ENCODE measurements at regions not wholly inside any gene's neighbourhood (a gene's known extent, or its start where the extent isn't known, plus 50 kb on each side); places are given as distances from the start of the nearest gene placed in this dataset.
"Not testable (repeated sequence)": the region's sequence is repeated elsewhere in the genome, so short reads cannot be mapped to it uniquely, and the experiment has no call there.

GRCh38 chr5:108504974-108505373 is 123.1 kb upstream of the FBXL17 start:
- H3K9me2 ChIP-seq (replicated peaks; ENCODE audit: insufficient read depth, low read length), result no peaks in the 10 kb centered on the region
- H3K36me3 ChIP-seq (replicated peaks; ENCODE audit: insufficient read depth, low read length), result no peaks in the 10 kb centered on the region
- no peak overlapping the region for H3K4me3 ChIP-seq (ENCODE audit: low read length)
- no peak overlapping the region for H3K9ac ChIP-seq (ENCODE audit: low read length)
- H3K9me3 ChIP-seq (replicated peaks; ENCODE audit: insufficient read depth, low read length), result no peaks in the 10 kb centered on the region
- no peak for DNase-seq
- H3K4me2 ChIP-seq (ENCODE audit: low read depth, low read length), result no peak overlapping the region
- H3K79me2 ChIP-seq (ENCODE audit: low read length), result no peaks in the 10 kb centered on the region
- no peaks in the 10 kb centered on the region for H3K27me3 ChIP-seq (replicated peaks; ENCODE audit: insufficient read depth, low read length)
- no peaks in the 10 kb centered on the region for H4K20me1 ChIP-seq (ENCODE audit: insufficient read depth, low read length)
- no peaks in the 10 kb centered on the region for H3K4me1 ChIP-seq (ENCODE audit: low read length)
- no peaks in the 10 kb centered on the region for H3F3A ChIP-seq (ENCODE audit: insufficient read depth, low read length)
- H2AFZ ChIP-seq (ENCODE audit: low read length), result no peak overlapping the region
- no peak overlapping the region for H3K27ac ChIP-seq (ENCODE audit: low read length)
- TF ChIP-seq CTCF (IDR thresholded peaks at IDR 0.05; ENCODE audit: low read length) (no peak), EZH2phosphoT487 (IDR thresholded peaks at IDR 0.05; ENCODE audit: low read length) (no peak), EZH2 (optimal IDR thresholded peaks at IDR 0.05; ENCODE audit: low read depth, low read length) (no peak)

GRCh38 chr5:108503986-108504385 is 122.1 kb upstream of the FBXL17 start:
- Histone ChIP-seq H3K79me2 (ENCODE audit: low read length) (no peaks in the 10 kb centered on the region), H3K27ac (ENCODE audit: low read length) (no peak overlapping the region), H3K36me3 (replicated peaks; ENCODE audit: insufficient read depth, low read length) (no peaks in the 10 kb centered on the region), H3K27me3 (replicated peaks; ENCODE audit: insufficient read depth, low read length) (no peaks in the 10 kb centered on the region), H3K4me1 (ENCODE audit: low read length) (no peaks in the 10 kb centered on the region), H4K20me1 (ENCODE audit: insufficient read depth, low read length) (no peaks in the 10 kb centered on the region), H3K9me2 (replicated peaks; ENCODE audit: insufficient read depth, low read length) (no peaks in the 10 kb centered on the region), H3K4me2 (ENCODE audit: low read depth, low read length) (no peak overlapping the region), H3K9me3 (replicated peaks; ENCODE audit: insufficient read depth, low read length) (no peaks in the 10 kb centered on the region), H3K4me3 (ENCODE audit: low read length) (no peak overlapping the region), H2AFZ (ENCODE audit: low read length) (no peak overlapping the region), H3F3A (ENCODE audit: insufficient read depth, low read length) (no peaks in the 10 kb centered on the region), H3K9ac (ENCODE audit: low read length) (no peak overlapping the region)
- DNase-seq, result no peak
- no peak for TF ChIP-seq EZH2 (optimal IDR thresholded peaks at IDR 0.05; ENCODE audit: low read depth, low read length)
- TF ChIP-seq CTCF (IDR thresholded peaks at IDR 0.05; ENCODE audit: low read length), result no peak
- TF ChIP-seq EZH2phosphoT487 (IDR thresholded peaks at IDR 0.05; ENCODE audit: low read length), result no peak

GRCh38 chr5:108495615-108496014 is 113.7 kb upstream of the FBXL17 start:
- H4K20me1 ChIP-seq (ENCODE audit: insufficient read depth, low read length); H2AFZ ChIP-seq (ENCODE audit: low read length); H3K36me3 ChIP-seq (replicated peaks; ENCODE audit: insufficient read depth, low read length); H3K9me2 ChIP-seq (replicated peaks; ENCODE audit: insufficient read depth, low read length); H3K79me2 ChIP-seq (ENCODE audit: low read length); H3K4me3 ChIP-seq (ENCODE audit: low read length); H3F3A ChIP-seq (ENCODE audit: insufficient read depth, low read length); H3K4me1 ChIP-seq (ENCODE audit: low read length); DNase-seq; H3K4me2 ChIP-seq (ENCODE audit: low read depth, low read length); H3K27me3 ChIP-seq (replicated peaks; ENCODE audit: insufficient read depth, low read length); H3K9ac ChIP-seq (ENCODE audit: low read length); H3K9me3 ChIP-seq (replicated peaks; ENCODE audit: insufficient read depth, low read length); H3K27ac ChIP-seq (ENCODE audit: low read length): not testable (repeated sequence)

GRCh38 chr5:108487951-108488350 is 106.1 kb upstream of the FBXL17 start:
- Histone ChIP-seq H3K9me2 (replicated peaks; ENCODE audit: insufficient read depth, low read length) (no peaks in the 10 kb centered on the region), H2AFZ (ENCODE audit: low read length) (no peak overlapping the region), H4K20me1 (ENCODE audit: insufficient read depth, low read length) (no peaks in the 10 kb centered on the region), H3K79me2 (ENCODE audit: low read length) (no peaks in the 10 kb centered on the region), H3F3A (ENCODE audit: insufficient read depth, low read length) (no peaks in the 10 kb centered on the region), H3K4me3 (ENCODE audit: low read length) (no peak overlapping the region), H3K4me2 (ENCODE audit: low read depth, low read length) (no peak overlapping the region), H3K4me1 (ENCODE audit: low read length) (no peaks in the 10 kb centered on the region), H3K36me3 (replicated peaks; ENCODE audit: insufficient read depth, low read length) (no peaks in the 10 kb centered on the region), H3K9ac (ENCODE audit: low read length) (no peak overlapping the region), H3K27ac (ENCODE audit: low read length) (no peak overlapping the region), H3K9me3 (replicated peaks; ENCODE audit: insufficient read depth, low read length) (no peaks in the 10 kb centered on the region), H3K27me3 (replicated peaks; ENCODE audit: insufficient read depth, low read length) (no peaks in the 10 kb centered on the region)
- TF ChIP-seq EZH2phosphoT487 (IDR thresholded peaks at IDR 0.05; ENCODE audit: low read length), result no peak
- TF ChIP-seq EZH2 (optimal IDR thresholded peaks at IDR 0.05; ENCODE audit: low read depth, low read length), result no peak
- TF ChIP-seq CTCF (IDR thresholded peaks at IDR 0.05; ENCODE audit: low read length), result no peak
- DNase-seq, result no peak
